ENCODE measurements at regions not wholly inside any gene's neighbourhood (a gene's known extent, or its start where the extent isn't known, plus 50 kb on each side); places are given as distances from the start of the nearest gene placed in this dataset.
"Not testable (repeated sequence)": the region's sequence is repeated elsewhere in the genome, so short reads cannot be mapped to it uniquely, and the experiment has no call there.

GRCh38 chr2:53036196-53036595, 731.4 kb upstream of the CHAC2 start:
- H3K9me3 Mint-ChIP-seq, result peaks cover 0 to 5% (median 0%) of the 10 kb centered on the region in 7 donors
- no peak overlapping the region for H3K27ac Mint-ChIP-seq
- H3K4me3 Mint-ChIP-seq, result no peak overlapping the region
- no peaks in the 10 kb centered on the region for H3K4me1 Mint-ChIP-seq
- H3K27me3 Mint-ChIP-seq, result no peaks in the 10 kb centered on the region
- no peak for ATAC-seq (ENCODE audit: low read depth in 2 of 2)
- no peak for DNase-seq
- no peaks in the 10 kb centered on the region for H3K36me3 Mint-ChIP-seq

- no peaks in the 10 kb centered on the region for H3K36me3 Mint-ChIP-seq
- no peak for ATAC-seq (ENCODE audit: low read depth in 2 of 2)
- no peaks in the 10 kb centered on the region for H3K4me1 Mint-ChIP-seq
- H3K9me3 Mint-ChIP-seq, result peaks cover 0 to 5% (median 0%) of the 10 kb centered on the region in 7 donors
- H3K4me3 Mint-ChIP-seq, result no peak overlapping the region
- no peak for DNase-seq
- no peaks in the 10 kb centered on the region for H3K27me3 Mint-ChIP-seq
- no peak overlapping the region for H3K27ac Mint-ChIP-seq
Measured at GRCh38 chr2:53035153-53035552, 732.5 kb upstream of the CHAC2 start.

DNA sequence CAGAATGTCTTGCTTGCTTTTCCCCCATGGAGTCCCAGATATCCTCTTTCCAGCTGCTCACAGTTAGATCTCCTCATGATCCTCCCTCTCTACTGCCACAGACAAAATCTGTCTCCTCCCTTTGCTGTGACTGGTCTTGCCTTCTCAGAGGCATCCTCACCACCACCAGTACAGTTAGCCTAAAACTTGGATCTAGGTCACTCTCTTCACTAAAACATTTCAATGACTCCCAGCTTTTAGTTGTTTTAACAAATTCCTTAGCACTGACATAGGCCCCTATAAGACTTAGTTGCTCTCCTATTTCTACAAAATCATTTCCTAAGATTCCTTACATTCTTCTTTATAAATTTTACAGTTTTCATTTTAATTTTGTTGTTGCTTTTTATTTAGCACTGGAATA, 734.2 kb upstream of the CHAC2 start:
- DNase-seq (no peak), ATAC-seq (ENCODE audit: low read depth in 2 of 2) (no peak)
- H3K9me3 Mint-ChIP-seq, result peaks cover 0 to 5% (median 0%) of the 10 kb centered on the region in 7 donors
- no peak overlapping the region for H3K27ac Mint-ChIP-seq
- H3K4me1 Mint-ChIP-seq, result no peaks in the 10 kb centered on the region
- no peaks in the 10 kb centered on the region for H3K36me3 Mint-ChIP-seq
- no peaks in the 10 kb centered on the region for H3K27me3 Mint-ChIP-seq
- H3K4me3 Mint-ChIP-seq, result no peak overlapping the region

- no peaks in the 10 kb centered on the region for H3K36me3 Mint-ChIP-seq
- DNase-seq (no peak), ATAC-seq (ENCODE audit: low read depth in 2 of 2) (no peak)
- no peak overlapping the region for H3K4me3 Mint-ChIP-seq
- no peaks in the 10 kb centered on the region for H3K27me3 Mint-ChIP-seq
- no peaks in the 10 kb centered on the region for H3K4me1 Mint-ChIP-seq
- H3K27ac Mint-ChIP-seq, result no peak overlapping the region
- H3K9me3 Mint-ChIP-seq, result peaks cover 0 to 5% (median 0%) of the 10 kb centered on the region in 7 donors
Measured at GRCh38 chr2:53028746-53029423, 738.7 kb upstream of the CHAC2 start.

- H3K9me3 Mint-ChIP-seq, result peaks cover 0 to 6% (median 3%) of the 10 kb centered on the region in 7 donors
- DNase-seq (no peak), ATAC-seq (ENCODE audit: low read depth in 2 of 2) (no peak)
- H3K4me3 Mint-ChIP-seq, result no peak overlapping the region
- no peaks in the 10 kb centered on the region for H3K4me1 Mint-ChIP-seq
- H3K27ac Mint-ChIP-seq, result no peak overlapping the region
- no peaks in the 10 kb centered on the region for H3K27me3 Mint-ChIP-seq
- H3K36me3 Mint-ChIP-seq, result no peaks in the 10 kb centered on the region
Measured at GRCh38 chr2:53028225-53028624, 739.4 kb upstream of the CHAC2 start.

GRCh38 chr2:53022248-53022647, 745.4 kb upstream of the CHAC2 start:
- H3K36me3 Mint-ChIP-seq; H3K27me3 Mint-ChIP-seq; H3K9me3 Mint-ChIP-seq; H3K4me1 Mint-ChIP-seq; H3K4me3 Mint-ChIP-seq; H3K27ac Mint-ChIP-seq; ATAC-seq (ENCODE audit: low read depth in 2 of 2); DNase-seq: not testable (repeated sequence)

DNA sequence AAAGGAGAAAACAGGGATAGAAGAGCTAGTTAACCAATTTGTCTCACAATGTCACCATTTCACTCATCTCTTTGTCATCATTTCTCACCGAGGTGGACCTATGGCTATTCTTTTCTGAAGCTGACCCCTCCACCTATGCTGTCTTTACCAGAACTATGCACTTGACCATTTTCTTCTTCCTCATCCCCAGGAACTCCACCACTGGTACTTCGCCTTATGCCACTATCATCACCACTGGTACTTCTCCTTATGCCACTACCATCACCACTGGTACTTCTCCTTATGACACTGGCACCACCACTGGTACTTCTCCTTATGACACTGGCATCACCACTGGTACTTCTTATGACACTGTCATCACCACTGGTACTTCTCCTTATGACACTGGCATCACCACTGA, 745.8 kb upstream of the CHAC2 start:
- DNase-seq (no peak), ATAC-seq (ENCODE audit: low read depth in 2 of 2) (no peak)
- Mint-ChIP-seq H3K9me3 (peaks cover 0 to 9% (median 2%) of the 10 kb centered on the region in 7 donors), H3K4me3 (no peak overlapping the region), H3K36me3 (no peaks in the 10 kb centered on the region), H3K27ac (no peak overlapping the region), H3K27me3 (no peaks in the 10 kb centered on the region), H3K4me1 (no peaks in the 10 kb centered on the region)

DNA sequence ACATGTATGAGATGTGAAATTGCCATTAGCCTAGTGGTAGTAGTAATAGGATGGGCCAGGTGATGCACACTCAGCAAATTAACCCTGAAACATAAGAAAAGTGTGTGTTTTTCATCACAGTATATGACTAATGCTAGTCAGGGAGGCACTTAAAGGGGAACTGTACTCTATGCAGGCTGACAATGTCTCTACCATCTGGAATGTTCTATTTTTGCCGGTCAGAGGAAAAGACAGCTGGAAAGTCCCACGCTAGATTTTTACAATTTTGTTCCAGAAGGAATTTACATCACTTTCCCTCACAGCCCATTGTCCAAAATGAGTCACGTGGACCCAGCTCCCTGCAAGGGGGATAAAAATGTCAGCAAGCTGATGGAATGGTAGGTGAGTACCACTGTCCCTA, 746.3 kb upstream of the CHAC2 start:
- Mint-ChIP-seq H3K4me3 (no peak overlapping the region), H3K9me3 (peaks cover 0 to 9% (median 2%) of the 10 kb centered on the region in 7 donors), H3K27me3 (no peaks in the 10 kb centered on the region), H3K36me3 (no peaks in the 10 kb centered on the region), H3K27ac (no peak overlapping the region), H3K4me1 (no peaks in the 10 kb centered on the region)
- ATAC-seq (ENCODE audit: low read depth in 2 of 2) (no peak), DNase-seq (no peak)

- Mint-ChIP-seq H3K9me3 (peaks cover 0 to 9% (median 2%) of the 10 kb centered on the region in 7 donors), H3K4me1 (no peaks in the 10 kb centered on the region), H3K36me3 (no peaks in the 10 kb centered on the region), H3K4me3 (no peak overlapping the region), H3K27me3 (no peaks in the 10 kb centered on the region), H3K27ac (no peak overlapping the region)
- no peak for ATAC-seq (ENCODE audit: low read depth in 2 of 2)
- no peak for DNase-seq
Measured at GRCh38 chr2:53018825-53019425, 748.7 kb upstream of the CHAC2 start.

DNA sequence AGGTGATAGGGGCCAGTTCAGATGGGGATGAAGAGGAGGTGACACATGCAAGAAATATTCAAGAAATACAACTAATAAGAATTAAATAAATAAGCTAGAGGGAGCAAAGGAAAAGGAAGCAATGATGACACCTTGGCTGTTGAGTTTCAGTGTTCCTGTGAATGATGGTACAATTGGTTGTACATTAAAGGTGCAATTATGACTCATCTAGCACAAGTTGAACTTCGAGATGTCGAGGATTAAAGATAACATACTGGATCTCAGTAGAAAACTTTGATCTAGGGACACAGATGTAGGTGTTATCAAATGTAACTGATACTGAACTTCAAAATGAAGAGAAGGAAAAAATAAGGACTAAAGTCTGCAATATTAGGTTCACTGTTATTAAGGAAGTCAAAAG, 760.6 kb upstream of the CHAC2 start:
- ATAC-seq (ENCODE audit: low read depth in 2 of 2) (no peak), DNase-seq (no peak)
- H3K4me3 Mint-ChIP-seq, result no peak overlapping the region
- no peaks in the 10 kb centered on the region for H3K4me1 Mint-ChIP-seq
- peaks cover 0 to 18% (median 2%) of the 10 kb centered on the region in 7 donors for H3K9me3 Mint-ChIP-seq
- no peaks in the 10 kb centered on the region for H3K36me3 Mint-ChIP-seq
- H3K27ac Mint-ChIP-seq, result no peak overlapping the region
- H3K27me3 Mint-ChIP-seq, result no peaks in the 10 kb centered on the region

GRCh38 chr2:53004413-53004812, 763.2 kb upstream of the CHAC2 start:
- no peaks in the 10 kb centered on the region for H3K4me1 Mint-ChIP-seq
- H3K4me3 Mint-ChIP-seq, result no peak overlapping the region
- ATAC-seq (ENCODE audit: low read depth in 2 of 2) (no peak), DNase-seq (no peak)
- no peaks in the 10 kb centered on the region for H3K36me3 Mint-ChIP-seq
- H3K9me3 Mint-ChIP-seq, result peaks cover 0 to 16% (median under 1%) of the 10 kb centered on the region in 7 donors
- no peak overlapping the region for H3K27ac Mint-ChIP-seq
- H3K27me3 Mint-ChIP-seq, result no peaks in the 10 kb centered on the region

DNA sequence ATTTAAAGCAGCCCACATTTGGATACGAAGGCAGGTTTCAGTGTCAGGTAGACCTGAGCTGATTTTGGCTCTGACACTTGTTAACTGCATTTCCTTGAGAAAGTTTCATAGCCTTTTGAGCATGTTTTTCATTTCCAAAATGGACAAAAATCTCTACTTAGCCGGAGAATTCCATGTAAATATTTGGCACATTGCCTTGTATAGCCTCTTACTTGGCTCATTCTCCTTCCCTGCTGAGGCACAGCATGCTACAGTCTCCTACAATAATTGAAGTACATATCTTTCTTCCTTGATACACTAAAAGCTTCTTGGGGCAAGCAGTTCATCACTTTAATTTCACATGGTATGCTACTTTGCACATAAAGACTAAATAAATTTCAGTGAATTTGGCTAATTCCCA, 772.2 kb upstream of the CHAC2 start:
- no peaks in the 10 kb centered on the region for H3K36me3 Mint-ChIP-seq
- DNase-seq, result no peak
- no peaks in the 10 kb centered on the region for H3K4me1 Mint-ChIP-seq
- no peak overlapping the region for H3K27ac Mint-ChIP-seq
- ATAC-seq (ENCODE audit: low read depth in 2 of 2), result no peak
- peaks cover 0 to 22% (median 13%) of the 10 kb centered on the region in 7 donors for H3K9me3 Mint-ChIP-seq
- no peak overlapping the region for H3K4me3 Mint-ChIP-seq
- H3K27me3 Mint-ChIP-seq, result no peaks in the 10 kb centered on the region

DNA sequence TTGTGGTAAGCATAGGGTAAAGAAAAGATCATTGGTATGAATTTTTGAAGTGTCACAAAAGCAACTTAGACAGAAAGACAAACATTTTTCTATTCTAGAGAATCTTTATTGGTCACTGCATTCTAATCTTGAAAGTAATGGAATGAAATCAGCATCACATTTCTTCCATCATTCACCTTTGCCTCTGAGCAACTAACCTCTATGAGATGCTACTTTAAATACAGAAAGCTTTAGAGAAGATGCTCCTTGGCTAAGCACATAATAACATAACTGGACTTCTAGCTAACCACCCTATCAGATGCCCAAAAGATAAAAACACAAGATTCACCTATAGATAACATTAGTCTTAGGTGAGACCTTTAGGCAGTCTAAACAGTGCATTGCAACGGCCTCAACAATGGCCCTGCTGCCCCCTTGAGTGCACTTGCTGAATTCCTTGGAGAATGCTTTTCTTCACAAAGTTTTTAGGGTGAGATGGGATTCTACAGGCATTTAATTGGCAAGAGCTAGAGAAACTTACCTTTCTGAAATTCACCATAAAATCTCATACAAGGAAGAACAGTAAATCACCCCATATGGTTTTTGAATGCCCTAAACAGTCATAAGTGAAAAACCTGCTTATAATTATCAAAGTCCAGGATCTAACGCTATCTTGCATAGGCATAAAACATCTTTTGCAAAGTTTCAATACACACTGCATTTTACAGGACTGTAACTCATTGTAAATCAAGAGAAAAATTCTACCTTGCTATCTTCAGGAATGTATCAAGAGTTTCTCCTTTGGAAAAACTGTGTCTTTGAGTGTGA, 791.3 kb upstream of the CHAC2 start:
- no peak overlapping the region for H3K27ac Mint-ChIP-seq
- ATAC-seq (ENCODE audit: low read depth in 2 of 2) (no peak), DNase-seq (no peak)
- H3K9me3 Mint-ChIP-seq, result peaks cover 0 to 2% (median 0%) of the 10 kb centered on the region in 7 donors
- H3K4me1 Mint-ChIP-seq, result no peaks in the 10 kb centered on the region
- no peaks in the 10 kb centered on the region for H3K27me3 Mint-ChIP-seq
- H3K36me3 Mint-ChIP-seq, result no peaks in the 10 kb centered on the region
- H3K4me3 Mint-ChIP-seq, result no peak overlapping the region

- Mint-ChIP-seq H3K27me3 (no peaks in the 10 kb centered on the region), H3K27ac (no peak overlapping the region), H3K4me1 (no peaks in the 10 kb centered on the region), H3K9me3 (peaks cover 0 to 2% (median 0%) of the 10 kb centered on the region in 7 donors), H3K4me3 (no peak overlapping the region), H3K36me3 (no peaks in the 10 kb centered on the region)
- DNase-seq, result no peak
- no peak for ATAC-seq (ENCODE audit: low read depth in 2 of 2)
Measured at GRCh38 chr2:52974127-52974526, 793.5 kb upstream of the CHAC2 start.
